Transverse colon (tissue), 4 donors: ENCODE measurements at regions not wholly inside any gene's neighbourhood (a gene's known extent, or its start where the extent isn't known, plus 50 kb on each side); places are given as distances from the start of the nearest gene placed in this dataset.

Experiments
- DNase-seq: peaks from one replicate; pipeline ENCODE4 v3.0.0-alpha.2; 2019
- H3K27ac ChIP-seq, 4 donors: fragments of 200-600 bp; sonication (generic); 2 replicates each; pipeline ENCODE4 v1.5.1; 2016 to 2018; ENCODE audit warnings: inconsistent platforms in 4 of 4
- H3K27me3 ChIP-seq: fragments of 200-600 bp; sonication (generic); 2 replicates; pipeline ENCODE4 v1.5.1; 2017; ENCODE audit warnings: inconsistent platforms
- H3K36me3 ChIP-seq, 4 donors: fragments of 200-600 bp; sonication (generic); 2 replicates each; pipeline ENCODE4 v1.5.1; 2017 to 2019; ENCODE audit warnings: inconsistent platforms in 4 of 4
- H3K4me1 ChIP-seq, 4 donors: fragments of 200-600 bp; sonication (generic); 2 replicates each; pipeline ENCODE4 v1.5.1; 2017 to 2020; ENCODE audit warnings: inconsistent platforms in 4 of 4
- H3K4me3 ChIP-seq, 4 donors: fragments of 200-600 bp; sonication (generic); 1 replicate in 1 of 4; 2 replicates in 3 of 4; pipeline versions ENCODE4 v1.5.1 to v1.6.1; 2017 to 2019; ENCODE audit warnings: inconsistent platforms in 4 of 4
- H3K9me3 ChIP-seq, 2 donors: fragments of 200-600 bp; sonication (generic); 2 replicates each; pipeline ENCODE4 v1.5.1; 2017 to 2019; ENCODE audit warnings: inconsistent platforms in 2 of 2
- EP300 ChIP-seq: sonication (generic); formaldehyde crosslinking; IDR thresholded peaks from one replicate; pipeline ENCODE4 v1.6.1; 2017; ENCODE audit warnings: antibody characterized with exemption, low read depth
- POLR2A ChIP-seq: fragments of 450-650 bp; IDR thresholded peaks from one replicate; pipeline ENCODE4 v1.6.1; 2016; ENCODE audit warnings: antibody characterized with exemption, mild to moderate bottlenecking, moderate library complexity
- POLR2AphosphoS5 ChIP-seq, 3 donors: sonication (generic); formaldehyde crosslinking; IDR thresholded peaks; one replicate each; pipeline ENCODE4 v1.6.1; 2016; ENCODE audit warnings: antibody characterized with exemption in 3 of 3
- WGBS, 2 donors: methylation state at CpG; one replicate each; pipeline ENCODE4 v1.1.5; 2018; ENCODE audit warnings: low coverage in 1 of 2; 5-methylcytosine and 5-hydroxymethylcytosine counted together
- in situ Hi-C, 4 donors: fragments of 200-750 bp; cut with MboI; loops; one replicate each; pipeline versions ENCODE4 v1.15.0 to v1.15.1; 2017; ENCODE audit warnings: low sequenced_read_pairs in 3 of 4, low pct_ligation_motif_present in 1 of 4, low pct_unique_long_range_greater_than_20kb in 1 of 4
- intact Hi-C: fragments of 100-400 bp; cut with DNase I; formaldehyde crosslinking; loops from one replicate; pipeline ENCODE4 v1.15.1; 2023; ENCODE audit warnings: low total_unique reads
- TF ChIP-seq, protein P1 (sequence below), 5 experiments: fragments of 200-600 bp in 3 of 5; fragments of 450-650 bp in 2 of 5; sonication (generic) in 3 of 5; IDR thresholded peaks; 1 replicate in 2 of 5; 2 replicates in 3 of 5; pipeline ENCODE4 v1.5.1; 2016 to 2017; ENCODE audit warnings: antibody characterized with exemption in 5 of 5, inconsistent platforms in 3 of 5, mild to moderate bottlenecking in 2 of 5, moderate library complexity in 1 of 5

DNA sequence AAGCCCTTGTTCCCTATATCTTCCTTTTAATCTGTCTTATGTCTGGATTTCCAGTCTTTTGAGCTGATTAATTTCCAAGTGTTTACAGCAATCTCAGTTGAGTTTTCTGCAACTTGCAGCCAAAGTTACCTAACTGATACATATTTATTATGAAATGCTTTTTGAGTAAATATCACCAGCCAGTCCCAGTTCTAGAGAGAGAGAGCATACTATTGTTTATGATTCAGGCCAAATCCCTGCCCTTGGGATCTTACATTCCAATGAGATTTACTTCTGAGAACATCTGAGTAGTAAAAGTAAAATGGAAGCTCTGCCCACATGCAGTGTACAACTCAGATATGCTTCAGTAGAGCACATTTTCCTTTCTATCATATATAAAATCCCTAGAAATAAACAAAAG lies 661.7 kb downstream of the KCTD16 start:
- TF ChIP-seq POLR2AphosphoS5 (IDR thresholded peaks at IDR 0.05) (no peak), EP300 (no peak), POLR2A (no peak)
- TF ChIP-seq, protein P1, sequence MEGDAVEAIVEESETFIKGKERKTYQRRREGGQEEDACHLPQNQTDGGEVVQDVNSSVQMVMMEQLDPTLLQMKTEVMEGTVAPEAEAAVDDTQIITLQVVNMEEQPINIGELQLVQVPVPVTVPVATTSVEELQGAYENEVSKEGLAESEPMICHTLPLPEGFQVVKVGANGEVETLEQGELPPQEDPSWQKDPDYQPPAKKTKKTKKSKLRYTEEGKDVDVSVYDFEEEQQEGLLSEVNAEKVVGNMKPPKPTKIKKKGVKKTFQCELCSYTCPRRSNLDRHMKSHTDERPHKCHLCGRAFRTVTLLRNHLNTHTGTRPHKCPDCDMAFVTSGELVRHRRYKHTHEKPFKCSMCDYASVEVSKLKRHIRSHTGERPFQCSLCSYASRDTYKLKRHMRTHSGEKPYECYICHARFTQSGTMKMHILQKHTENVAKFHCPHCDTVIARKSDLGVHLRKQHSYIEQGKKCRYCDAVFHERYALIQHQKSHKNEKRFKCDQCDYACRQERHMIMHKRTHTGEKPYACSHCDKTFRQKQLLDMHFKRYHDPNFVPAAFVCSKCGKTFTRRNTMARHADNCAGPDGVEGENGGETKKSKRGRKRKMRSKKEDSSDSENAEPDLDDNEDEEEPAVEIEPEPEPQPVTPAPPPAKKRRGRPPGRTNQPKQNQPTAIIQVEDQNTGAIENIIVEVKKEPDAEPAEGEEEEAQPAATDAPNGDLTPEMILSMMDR (IDR thresholded peaks at IDR 0.05): no peak
- Histone ChIP-seq H3K36me3 (no peaks in the 10 kb centered on the region), H3K4me3 (no peak overlapping the region), H3K27ac (no peak overlapping the region), H3K27me3 (no peaks in the 10 kb centered on the region), H3K4me1 (no peaks in the 10 kb centered on the region), H3K9me3 (no peaks in the 10 kb centered on the region)
- in situ Hi-C loops (no loop called here), intact Hi-C loops (no loop called here)
- no peak for DNase-seq

DNA sequence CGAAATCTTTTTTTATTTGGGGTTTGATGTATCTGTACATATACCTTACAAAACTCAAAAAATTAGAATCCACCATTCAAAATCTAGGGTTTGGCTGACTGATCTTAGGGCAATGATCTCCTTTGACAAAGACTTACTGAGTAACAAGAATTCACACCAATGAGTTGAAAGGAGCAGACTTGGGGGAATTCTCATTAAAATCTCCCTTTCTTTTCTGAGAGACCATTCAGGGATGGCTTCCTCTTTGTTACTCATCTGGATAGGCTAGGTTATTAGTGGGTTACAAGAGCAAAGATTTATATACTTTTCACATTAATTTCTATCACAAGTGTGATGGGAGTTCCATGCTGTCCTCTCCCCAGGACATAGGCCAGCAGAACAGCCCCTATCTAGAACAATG lies 661.0 kb downstream of the KCTD16 start:
- intact Hi-C loops: no loop called here
- Histone ChIP-seq H3K36me3 (no peaks in the 10 kb centered on the region), H3K27ac (no peak overlapping the region), H3K27me3 (no peaks in the 10 kb centered on the region), H3K4me1 (no peaks in the 10 kb centered on the region), H3K9me3 (no peaks in the 10 kb centered on the region), H3K4me3 (no peak overlapping the region)
- in situ Hi-C loops: no loop called here
- 82 to 88% methylated on average over 1 of the region's 1 CpG for WGBS, 2 donors
- DNase-seq: no peak
- TF ChIP-seq POLR2A (no peak), POLR2AphosphoS5 (IDR thresholded peaks at IDR 0.05) (no peak), EP300 (no peak)
- TF ChIP-seq, protein P1 (IDR thresholded peaks at IDR 0.05): no peak

DNA sequence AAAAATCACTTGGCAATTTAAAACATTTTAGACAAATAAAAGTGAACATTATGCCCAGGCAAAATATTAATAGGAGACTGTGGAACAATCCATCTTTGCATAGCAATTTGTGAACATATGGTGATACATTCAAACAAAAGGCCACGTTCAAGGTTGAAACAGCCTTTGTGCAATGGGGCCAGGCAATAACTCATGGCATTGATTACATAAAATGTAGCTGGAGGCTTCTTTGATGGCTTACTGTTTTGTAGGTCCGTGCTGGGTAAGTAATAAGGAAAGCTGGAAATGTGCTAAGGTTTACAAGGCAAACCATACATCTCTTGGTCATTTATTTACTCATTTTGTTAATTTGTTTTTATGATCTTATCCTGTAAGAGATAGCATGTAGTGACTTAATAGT lies 651.8 kb downstream of the KCTD16 start:
- H3K9me3 ChIP-seq: no peaks in the 10 kb centered on the region
- in situ Hi-C loops (no loop called here), intact Hi-C loops (no loop called here)
- no peak overlapping the region for H3K4me3 ChIP-seq
- H3K36me3 ChIP-seq: no peaks in the 10 kb centered on the region
- TF ChIP-seq POLR2A: no peak
- TF ChIP-seq, protein P1 (IDR thresholded peaks at IDR 0.05): no peak
- no peak for TF ChIP-seq POLR2AphosphoS5 (IDR thresholded peaks at IDR 0.05)
- no peak overlapping the region for H3K27ac ChIP-seq
- 17 to 26% methylated on average over 1 to 2 of the region's 2 CpGs for WGBS, 2 donors
- peaks cover 0 to 16% (median 4%) of the 10 kb centered on the region in 4 donors for H3K4me1 ChIP-seq
- DNase-seq: no peak
- no peaks in the 10 kb centered on the region for H3K27me3 ChIP-seq

DNA sequence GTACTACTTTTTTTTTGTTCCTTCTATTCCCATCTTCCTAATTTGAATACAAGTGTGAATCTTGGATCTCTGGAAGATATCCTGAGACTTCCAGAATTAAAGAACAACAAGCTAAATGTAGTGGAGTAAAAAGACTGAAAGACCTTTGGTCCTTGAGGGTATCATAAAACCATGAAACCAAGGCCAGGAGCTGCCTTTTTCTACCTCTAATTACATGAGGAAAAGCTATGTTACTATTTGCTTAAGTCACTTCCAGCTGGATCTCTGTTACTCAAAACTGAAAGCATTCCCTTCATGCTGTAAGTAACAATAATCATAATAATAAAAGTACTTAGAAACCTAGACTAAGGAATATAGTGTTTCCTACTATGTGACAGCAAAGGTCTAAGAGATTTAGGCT lies 649.6 kb downstream of the KCTD16 start:
- peaks cover 0 to 16% (median 4%) of the 10 kb centered on the region in 4 donors for H3K4me1 ChIP-seq
- peak overlapping the region in 1 of 4 donors; percentile 3 for H3K27ac ChIP-seq
- no peaks in the 10 kb centered on the region for H3K9me3 ChIP-seq
- H3K4me3 ChIP-seq: no peak overlapping the region
- in situ Hi-C loops (no loop called here), intact Hi-C loops (no loop called here)
- no peaks in the 10 kb centered on the region for H3K27me3 ChIP-seq
- no peak for TF ChIP-seq POLR2AphosphoS5 (IDR thresholded peaks at IDR 0.05)
- TF ChIP-seq, protein P1 (IDR thresholded peaks at IDR 0.05): no peak
- H3K36me3 ChIP-seq: no peaks in the 10 kb centered on the region
- DNase-seq: no peak
